ENCODE measurements at regions not wholly inside any gene's neighbourhood (a gene's known extent, or its start where the extent isn't known, plus 50 kb on each side); places are given as distances from the start of the nearest gene placed in this dataset.

GRCh38 chr11:69219991-69220390, 64.3 kb downstream of the SMIM38 start:
- TF ChIP-seq REST (IDR thresholded peaks at IDR 0.05; ENCODE audit: unreplicated experiment) (no peak), CTCF (conservative IDR thresholded peaks at IDR 0.05; ENCODE audit: low read depth in 2 of 2) (no peak), NANOG (IDR thresholded peaks at IDR 0.05; ENCODE audit: borderline replicate concordance) (no peak), EZH2phosphoT487 (IDR thresholded peaks at IDR 0.05; ENCODE audit: unreplicated experiment) (no peak), EZH2 (IDR thresholded peaks at IDR 0.05; ENCODE audit: low read depth, unreplicated experiment) (no peak), POLR2AphosphoS5 (IDR thresholded peaks at IDR 0.05; ENCODE audit: low read depth) (no peak), STAT1 (IDR thresholded peaks at IDR 0.05; ENCODE audit: unreplicated experiment) (no peak), JUNB (IDR thresholded peaks at IDR 0.05; ENCODE audit: unreplicated experiment) (no peak), CREB1 (CRISPR knock-in tag; IDR thresholded peaks at IDR 0.05; ENCODE audit: low read depth) (no peak), ZNF331 (CRISPR knock-in tag; IDR thresholded peaks at IDR 0.05; ENCODE audit: low read depth) (no peak), ZNF114 (CRISPR knock-in tag; IDR thresholded peaks at IDR 0.05) (no peak)
- TF ChIP-seq, protein P1, sequence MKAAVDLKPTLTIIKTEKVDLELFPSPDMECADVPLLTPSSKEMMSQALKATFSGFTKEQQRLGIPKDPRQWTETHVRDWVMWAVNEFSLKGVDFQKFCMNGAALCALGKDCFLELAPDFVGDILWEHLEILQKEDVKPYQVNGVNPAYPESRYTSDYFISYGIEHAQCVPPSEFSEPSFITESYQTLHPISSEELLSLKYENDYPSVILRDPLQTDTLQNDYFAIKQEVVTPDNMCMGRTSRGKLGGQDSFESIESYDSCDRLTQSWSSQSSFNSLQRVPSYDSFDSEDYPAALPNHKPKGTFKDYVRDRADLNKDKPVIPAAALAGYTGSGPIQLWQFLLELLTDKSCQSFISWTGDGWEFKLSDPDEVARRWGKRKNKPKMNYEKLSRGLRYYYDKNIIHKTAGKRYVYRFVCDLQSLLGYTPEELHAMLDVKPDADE (IDR thresholded peaks at IDR 0.05): no peak
- TF ChIP-seq, protein P2, sequence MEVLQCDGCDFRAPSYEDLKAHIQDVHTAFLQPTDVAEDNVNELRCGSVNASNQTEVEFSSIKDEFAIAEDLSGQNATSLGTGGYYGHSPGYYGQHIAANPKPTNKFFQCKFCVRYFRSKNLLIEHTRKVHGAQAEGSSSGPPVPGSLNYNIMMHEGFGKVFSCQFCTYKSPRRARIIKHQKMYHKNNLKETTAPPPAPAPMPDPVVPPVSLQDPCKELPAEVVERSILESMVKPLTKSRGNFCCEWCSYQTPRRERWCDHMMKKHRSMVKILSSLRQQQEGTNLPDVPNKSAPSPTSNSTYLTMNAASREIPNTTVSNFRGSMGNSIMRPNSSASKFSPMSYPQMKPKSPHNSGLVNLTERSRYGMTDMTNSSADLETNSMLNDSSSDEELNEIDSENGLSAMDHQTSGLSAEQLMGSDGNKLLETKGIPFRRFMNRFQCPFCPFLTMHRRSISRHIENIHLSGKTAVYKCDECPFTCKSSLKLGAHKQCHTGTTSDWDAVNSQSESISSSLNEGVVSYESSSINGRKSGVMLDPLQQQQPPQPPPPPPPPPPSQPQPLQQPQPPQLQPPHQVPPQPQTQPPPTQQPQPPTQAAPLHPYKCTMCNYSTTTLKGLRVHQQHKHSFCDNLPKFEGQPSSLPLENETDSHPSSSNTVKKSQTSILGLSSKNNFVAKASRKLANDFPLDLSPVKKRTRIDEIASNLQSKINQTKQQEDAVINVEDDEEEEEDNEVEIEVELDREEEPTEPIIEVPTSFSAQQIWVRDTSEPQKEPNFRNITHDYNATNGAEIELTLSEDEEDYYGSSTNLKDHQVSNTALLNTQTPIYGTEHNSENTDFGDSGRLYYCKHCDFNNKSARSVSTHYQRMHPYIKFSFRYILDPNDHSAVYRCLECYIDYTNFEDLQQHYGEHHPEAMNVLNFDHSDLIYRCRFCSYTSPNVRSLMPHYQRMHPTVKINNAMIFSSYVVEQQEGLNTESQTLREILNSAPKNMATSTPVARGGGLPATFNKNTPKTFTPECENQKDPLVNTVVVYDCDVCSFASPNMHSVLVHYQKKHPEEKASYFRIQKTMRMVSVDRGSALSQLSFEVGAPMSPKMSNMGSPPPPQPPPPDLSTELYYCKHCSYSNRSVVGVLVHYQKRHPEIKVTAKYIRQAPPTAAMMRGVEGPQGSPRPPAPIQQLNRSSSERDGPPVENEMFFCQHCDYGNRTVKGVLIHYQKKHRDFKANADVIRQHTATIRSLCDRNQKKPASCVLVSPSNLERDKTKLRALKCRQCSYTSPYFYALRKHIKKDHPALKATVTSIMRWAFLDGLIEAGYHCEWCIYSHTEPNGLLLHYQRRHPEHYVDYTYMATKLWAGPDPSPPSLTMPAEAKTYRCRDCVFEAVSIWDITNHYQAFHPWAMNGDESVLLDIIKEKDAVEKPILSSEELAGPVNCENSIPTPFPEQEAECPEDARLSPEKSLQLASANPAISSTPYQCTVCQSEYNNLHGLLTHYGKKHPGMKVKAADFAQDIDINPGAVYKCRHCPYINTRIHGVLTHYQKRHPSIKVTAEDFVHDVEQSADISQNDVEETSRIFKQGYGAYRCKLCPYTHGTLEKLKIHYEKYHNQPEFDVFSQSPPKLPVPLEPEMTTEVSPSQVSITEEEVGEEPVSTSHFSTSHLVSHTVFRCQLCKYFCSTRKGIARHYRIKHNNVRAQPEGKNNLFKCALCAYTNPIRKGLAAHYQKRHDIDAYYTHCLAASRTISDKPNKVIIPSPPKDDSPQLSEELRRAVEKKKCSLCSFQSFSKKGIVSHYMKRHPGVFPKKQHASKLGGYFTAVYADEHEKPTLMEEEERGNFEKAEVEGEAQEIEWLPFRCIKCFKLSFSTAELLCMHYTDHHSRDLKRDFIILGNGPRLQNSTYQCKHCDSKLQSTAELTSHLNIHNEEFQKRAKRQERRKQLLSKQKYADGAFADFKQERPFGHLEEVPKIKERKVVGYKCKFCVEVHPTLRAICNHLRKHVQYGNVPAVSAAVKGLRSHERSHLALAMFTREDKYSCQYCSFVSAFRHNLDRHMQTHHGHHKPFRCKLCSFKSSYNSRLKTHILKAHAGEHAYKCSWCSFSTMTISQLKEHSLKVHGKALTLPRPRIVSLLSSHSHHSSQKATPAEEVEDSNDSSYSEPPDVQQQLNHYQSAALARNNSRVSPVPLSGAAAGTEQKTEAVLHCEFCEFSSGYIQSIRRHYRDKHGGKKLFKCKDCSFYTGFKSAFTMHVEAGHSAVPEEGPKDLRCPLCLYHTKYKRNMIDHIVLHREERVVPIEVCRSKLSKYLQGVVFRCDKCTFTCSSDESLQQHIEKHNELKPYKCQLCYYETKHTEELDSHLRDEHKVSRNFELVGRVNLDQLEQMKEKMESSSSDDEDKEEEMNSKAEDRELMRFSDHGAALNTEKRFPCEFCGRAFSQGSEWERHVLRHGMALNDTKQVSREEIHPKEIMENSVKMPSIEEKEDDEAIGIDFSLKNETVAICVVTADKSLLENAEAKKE (CRISPR knock-in tag; IDR thresholded peaks at IDR 0.05): no peak

Data from GM23338 (cell line).